ENCODE measurements at regions not wholly inside any gene's neighbourhood (a gene's known extent, or its start where the extent isn't known, plus 50 kb on each side); places are given as distances from the start of the nearest gene placed in this dataset.
"Not testable (repeated sequence)": the region's sequence is repeated elsewhere in the genome, so short reads cannot be mapped to it uniquely, and the experiment has no call there.

DNA sequence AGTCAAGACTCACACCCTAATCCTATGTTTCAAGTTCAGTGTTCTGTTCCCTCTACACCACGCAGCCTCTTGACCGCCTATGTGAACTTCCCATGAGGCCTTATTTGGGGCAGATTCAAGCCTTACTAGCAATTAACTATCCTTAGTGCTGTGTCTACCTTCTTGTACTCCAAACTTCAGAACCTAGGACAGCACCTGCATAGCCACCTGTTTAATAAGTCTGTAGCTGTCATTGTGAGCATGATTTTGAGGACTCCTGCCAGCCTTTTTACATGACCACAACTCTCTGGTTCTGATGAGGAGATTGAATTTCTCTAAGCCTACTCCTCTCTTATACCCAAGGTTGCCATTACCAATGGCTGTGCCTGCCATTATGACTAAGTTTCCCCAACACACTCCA, 50.8 kb upstream of the PCSK1 start:
- no peak for DNase-seq

DNA sequence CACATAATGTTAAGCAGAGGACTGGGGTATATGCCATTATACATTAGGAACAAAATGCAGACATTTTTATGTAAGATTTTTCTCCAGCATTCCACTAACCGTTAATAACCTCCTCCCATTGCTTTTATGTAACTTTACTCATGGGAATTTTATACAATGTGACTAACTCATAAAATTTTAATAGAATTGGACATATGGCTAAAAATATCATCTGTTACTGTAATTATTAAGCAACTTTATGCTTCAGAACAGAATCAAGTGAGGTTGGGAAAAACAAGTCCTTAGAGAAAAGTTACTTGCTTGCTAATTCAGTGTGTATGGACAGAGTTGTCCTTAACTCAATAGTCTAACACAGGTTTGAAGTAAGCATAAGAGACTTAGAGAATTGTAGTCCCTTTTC, 54.8 kb upstream of the PCSK1 start:
- no peak for DNase-seq

DNA sequence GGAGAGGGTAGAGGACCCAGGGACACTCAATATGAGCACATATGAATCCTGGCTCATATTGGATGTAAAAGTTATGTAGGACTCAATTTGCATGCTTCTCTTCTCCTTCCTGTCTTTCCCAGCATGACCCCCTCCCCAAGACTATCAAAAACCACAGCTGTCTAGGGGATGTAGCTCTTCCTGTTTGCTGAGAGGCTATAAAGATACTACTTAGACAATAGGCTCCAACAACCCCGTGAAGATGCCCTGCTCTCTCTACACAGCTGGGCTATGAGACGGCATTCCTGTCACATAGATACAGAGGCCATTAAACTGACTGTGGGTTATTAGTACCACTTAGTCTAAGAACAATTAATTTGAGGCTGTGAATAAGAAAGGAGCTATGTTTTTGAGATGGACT, 56.5 kb upstream of the PCSK1 start:
- DNase-seq, result no peak

DNA sequence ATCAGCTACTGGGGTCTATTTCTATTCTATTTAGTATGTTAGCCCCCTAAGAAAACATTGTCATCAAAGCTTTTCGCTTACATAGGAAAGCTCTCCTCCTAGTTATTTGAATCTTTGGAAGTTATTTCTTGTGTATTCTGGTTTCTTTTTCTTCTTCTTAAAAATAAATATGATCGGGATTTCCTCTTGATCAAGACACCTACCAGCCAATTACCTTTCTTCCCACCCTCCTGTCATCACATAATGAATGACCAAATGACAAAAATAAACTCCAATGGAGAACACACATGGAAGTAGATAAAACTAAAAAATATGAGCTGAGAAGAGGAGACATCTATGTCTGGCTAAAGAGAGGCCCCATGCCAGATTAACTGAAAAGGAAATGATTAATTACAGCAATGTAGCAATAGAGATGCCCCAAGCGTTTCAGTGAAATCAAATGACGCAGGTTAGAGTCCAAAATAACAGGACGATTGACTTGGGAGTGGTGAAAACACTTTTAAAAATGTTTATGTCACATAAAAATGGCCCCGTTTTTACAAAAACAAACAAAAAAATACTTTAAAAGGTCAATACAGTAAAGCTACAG, 59.5 kb upstream of the PCSK1 start:
- no peak for DNase-seq

DNA sequence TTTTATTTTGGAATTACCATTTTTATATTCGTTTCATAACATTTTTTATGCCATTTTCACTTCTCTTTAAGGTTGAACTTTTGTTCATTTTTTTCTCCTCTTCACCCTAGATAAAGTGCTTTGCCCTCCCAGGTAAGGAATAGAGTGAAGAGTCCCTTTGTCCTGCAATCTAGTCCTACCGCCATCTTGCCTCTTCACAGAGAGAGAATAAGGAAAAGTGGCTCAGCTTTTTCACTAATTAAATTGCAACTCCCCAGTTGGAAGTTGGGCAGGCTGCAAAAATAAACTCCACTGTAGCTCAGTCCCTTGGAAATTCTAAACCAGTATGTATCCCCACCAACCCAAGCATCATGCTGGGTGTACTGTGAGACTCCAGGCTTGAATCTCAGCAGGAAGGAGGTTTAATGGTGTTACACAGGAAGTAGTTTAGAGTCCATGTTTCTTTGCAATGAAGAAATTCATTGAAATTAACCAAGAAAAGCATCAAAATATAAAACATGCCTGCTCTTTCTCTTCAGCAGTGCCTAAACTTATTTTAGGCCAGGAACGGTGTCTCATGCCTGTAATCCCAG, 60.3 kb upstream of the PCSK1 start:
- DNase-seq, result no peak

DNA sequence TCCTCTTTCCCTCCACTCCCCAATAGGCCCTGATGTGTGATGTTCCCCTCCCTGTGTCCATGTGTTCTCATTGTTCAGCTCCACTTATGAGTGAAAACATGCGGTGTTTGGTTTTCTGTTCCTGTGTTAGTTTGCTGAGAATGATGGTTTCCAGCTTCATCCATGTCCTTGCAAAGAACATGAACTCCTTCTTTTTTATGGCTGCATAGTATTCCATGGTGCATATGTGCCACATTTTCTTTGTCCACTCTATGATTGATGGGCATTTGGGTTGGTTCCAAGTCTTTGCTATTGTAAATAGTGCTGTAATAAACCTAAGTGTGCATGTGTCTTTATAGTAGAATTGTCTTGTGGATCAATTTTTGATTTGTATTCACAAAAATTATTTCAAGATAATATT, 62.4 kb upstream of the PCSK1 start:
- not testable (repeated sequence) for DNase-seq

DNA sequence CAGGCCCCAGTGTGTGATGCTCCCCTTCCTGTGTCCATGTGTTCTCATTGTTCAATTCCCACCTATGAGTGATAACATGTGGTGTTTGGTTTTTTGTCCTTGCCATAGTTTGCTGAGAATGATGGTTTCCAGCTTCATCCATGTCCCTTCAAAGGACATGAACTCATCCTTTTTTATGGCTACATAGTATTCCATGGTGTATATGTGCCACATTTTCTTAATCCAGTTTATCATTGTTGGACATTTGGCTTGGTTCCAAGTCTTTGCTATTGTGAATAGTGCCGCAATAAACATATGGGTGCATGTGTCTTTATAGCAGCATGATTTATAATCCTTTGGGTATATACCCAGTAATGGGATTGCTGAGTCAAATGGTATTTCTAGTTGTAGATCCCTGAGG, 64.0 kb upstream of the PCSK1 start:
- not testable (repeated sequence) for DNase-seq

DNA sequence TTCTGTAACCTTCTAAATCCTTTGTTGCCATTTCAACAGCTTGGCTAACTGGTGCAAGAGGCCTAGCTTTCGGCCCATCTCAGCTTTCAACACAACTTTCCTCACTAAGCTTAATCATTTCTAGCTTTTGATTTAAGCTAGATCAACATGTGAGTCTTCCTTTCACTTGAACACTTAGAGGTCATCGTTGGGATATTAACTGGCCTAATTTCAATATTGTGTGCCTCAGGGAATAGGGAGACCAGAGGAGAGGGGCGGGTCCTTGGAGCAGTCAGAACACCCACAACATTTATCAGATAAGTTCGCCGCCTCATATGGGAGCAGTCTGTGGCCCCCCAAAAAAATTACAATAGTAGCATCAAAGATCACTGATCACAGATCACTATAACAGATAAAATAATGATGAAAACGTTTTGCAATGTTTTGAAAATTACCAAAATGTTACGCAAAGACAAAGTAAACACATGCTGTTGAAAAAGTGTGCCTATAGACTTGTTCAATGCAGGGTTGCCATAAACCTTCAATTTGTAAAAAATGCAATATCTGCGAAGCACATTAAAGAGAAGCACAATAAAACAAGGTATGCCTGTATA, 66.8 kb upstream of the PCSK1 start:
- no peak for DNase-seq

DNA sequence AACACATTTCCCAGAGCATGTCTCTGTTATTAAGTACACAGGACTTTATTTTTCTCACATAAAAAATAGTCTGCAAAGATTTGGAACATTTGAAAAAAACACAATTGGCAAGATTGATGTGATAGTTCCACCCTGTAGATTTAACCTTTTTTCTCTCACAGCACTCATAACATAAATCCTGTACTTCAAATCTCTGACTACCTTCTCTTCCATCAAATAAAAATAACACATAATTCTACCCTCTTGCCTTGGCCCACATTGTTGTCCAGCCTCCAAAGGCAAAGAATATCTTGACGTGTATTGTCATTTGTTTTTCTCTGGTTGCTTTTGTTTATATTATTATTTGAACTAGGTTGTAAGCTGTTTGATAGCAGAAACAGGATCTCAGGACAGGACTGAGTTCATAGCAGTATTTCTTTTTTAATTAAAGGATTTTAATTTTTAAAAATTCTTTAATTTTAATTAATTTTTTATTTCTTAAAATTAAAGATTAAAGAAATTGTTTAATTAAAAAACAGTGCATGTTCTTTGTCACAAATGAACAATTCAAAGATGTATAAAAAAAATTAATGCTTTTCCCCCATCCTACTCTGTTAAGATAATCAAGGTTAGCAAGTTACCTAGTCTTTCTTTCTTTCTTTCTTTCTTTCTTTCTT, 69.1 kb upstream of the PCSK1 start:
- no peak for DNase-seq

DNA sequence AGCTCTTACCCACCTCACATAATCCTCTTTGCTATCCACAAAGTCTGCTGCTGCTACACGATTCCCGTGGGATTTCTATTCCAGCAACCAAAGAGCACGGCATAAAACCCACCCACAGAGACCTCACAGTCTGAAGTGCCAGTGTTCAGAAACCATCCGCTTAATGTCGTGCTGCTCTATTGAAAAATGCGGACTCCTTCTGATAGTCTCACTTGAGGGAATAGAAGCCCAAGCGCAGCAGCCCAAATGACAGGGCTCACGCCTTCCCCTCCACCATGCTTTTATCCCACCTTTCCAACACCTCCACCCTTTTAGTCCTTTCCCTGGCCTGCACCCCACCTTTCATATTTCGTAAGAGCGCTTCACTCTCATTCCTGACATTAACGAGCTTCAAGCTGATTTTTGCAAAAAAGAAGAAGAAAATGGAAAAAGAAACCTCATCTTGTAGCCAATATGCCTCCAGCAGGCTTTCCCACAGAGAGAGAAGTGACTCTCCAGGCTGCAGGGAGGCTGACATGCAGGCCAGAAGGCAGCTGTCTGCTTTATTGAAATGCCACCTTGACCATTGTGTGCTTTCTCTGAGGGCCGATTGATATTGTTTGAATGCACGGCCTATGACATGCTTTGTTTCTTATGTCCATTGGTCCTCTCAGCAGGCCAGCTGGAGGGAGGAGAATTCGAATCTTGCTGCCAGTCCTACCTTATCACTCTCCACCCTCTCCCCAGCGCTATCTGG, 70.6 kb upstream of the PCSK1 start:
- DNase-seq, result no peak

DNA sequence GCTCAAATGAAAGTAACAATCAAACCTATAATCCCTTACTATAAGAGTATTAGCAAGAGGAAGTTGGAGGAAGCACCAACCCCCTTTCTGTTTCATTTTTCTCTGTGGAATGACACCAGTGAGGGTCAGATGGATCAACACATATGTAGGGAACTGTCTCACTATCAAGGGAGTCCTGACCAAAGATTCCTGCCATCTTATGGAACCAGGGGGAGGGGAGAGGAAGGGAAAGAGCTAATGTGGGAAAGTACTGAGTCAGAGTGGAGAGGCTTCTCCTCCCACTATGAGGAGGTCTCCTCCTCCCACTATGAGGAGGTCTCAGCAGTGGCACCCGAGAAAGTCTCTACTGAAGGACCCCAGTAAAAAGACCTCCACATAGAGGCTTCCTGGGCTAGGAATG, 73.3 kb upstream of the PCSK1 start:
- DNase-seq, result no peak

DNA sequence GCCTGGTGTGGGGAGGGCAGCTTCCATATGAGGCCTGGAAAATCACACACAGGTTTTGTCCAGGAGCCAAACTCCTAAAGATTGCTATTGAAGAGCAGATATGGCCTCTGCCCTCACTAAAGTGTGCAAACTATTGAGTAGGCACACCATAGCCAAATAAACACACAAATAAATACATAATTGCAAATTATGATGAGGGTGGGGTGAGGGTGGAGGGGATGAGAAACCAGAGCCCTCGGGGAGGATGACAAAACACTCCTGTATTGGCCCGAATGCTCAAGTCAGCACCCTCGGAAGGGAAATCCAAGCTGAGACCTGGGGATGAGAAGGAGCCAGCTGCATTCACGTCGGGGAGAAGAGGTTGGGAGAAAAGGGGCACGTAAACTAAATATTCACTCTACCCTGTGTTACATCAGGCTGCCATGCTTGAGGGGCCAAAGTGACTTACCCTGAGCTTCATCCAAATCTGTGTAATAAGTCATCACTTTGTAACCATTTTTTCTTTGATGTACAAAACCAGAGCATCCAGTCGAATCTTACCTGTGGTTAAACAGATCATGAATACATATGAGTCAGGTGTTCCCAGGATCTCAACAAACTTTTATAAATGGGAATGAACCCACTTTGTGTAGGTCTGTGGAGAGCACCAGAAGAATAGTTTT, 73.9 kb upstream of the PCSK1 start:
- DNase-seq, result no peak

DNA sequence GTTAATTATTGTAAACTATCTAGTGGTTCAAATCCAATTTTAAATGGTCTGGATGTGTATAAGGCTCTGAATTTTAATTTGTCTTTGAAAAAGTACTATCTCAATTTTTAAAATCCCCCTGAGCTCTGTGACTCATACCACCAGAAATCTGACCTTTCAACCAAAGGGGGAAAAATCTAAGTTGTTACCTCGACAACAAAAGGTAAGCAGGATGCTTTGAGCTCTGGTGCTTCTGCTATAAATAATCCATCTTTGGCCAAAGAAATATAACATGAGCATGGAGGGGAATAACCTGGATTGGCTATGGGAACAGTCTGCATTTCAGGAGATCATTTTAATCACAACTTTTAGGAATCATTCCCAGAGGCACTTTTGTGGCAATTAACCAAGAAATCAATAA, 76.3 kb upstream of the PCSK1 start:
- DNase-seq, result no peak

DNA sequence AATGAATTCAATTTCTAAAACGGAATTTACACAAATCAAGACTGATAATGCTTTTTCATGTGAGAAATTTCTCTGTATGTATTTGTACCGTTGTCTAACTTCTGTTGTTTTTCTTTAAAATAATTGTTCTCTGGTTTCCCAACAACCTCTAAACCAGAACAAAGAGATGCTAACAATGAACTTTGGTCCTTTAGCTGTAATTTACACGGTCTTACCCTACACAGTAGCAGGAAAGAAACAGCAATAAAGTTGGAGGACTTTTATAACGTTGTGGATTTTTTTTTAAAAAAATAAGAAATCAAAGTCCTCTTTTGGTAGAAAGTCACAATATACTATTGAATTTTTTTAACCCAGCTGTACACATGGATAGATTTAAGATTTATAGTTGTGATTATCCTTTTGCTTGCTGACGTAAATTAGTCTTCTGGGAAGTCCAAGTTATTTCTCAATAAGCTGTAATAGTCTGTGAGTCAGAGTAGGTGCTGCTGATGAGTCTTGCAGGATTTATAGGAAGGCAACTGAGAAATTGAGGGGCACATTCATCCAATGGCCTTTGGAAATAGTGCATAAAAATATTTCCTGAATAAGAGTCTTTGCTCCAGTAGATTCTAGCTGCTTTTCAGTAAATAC, 76.8 kb upstream of the PCSK1 start:
- no peak for DNase-seq

DNA sequence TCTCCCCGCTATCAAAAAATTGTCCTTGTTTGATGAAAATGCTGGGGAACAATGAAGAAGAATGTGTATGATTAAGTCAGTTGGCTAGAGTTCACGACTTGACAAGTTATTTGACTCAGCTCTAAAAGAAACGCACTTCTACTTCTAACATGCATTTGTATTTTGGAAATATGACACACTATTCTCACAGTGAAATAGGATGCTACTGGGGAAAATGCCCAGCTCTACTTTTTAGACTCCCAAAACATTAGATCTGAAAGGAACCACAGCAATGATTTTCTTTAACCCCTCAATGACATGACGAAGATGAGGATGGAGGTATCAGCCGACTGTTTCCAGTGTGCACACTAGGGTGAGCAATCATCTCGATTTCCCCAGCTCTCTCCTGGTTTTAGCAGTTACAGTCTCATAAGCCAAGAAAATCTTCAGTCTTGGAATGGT, 83.6 kb upstream of the PCSK1 start:
- DNase-seq, result no peak

DNA sequence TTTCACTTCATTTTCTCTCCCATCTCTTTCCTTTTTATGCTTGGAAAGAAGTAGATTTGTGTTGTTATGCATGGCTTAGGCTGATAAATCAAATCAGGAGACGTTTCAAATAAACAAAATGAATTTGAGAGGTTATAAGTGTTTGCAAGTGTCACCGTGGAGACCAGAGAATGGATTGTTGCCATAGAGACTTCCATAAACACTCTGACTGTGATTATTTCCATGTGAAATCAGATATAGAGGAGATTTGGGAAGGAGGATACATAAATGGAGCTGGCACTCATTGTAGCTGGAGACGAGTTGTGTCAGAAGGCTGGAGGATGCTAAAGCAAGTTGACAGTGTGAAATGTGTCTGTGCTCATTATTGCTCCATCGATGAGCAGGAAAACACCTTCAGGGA, 84.2 kb upstream of the PCSK1 start:
- DNase-seq, result no peak

DNA sequence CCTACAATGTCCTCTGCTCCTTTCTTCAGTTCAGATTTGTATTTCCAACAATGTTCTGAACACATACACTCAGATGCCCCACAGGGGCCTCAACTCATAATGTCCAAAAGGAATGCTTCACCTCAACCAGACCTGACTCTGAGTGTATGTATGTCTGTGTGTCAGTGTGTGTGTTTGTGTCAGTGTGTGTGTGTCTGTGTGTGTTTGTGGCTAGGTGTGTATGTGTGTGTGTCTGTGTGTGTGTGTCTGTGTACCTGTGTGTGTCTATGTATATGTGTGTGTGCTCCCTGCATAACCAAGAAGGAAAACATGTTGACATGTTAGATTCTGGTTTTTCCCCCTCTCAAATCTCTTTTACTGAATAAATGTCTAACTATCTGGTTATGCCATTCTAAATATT, 87.3 kb upstream of the PCSK1 start:
- no peak for DNase-seq

DNA sequence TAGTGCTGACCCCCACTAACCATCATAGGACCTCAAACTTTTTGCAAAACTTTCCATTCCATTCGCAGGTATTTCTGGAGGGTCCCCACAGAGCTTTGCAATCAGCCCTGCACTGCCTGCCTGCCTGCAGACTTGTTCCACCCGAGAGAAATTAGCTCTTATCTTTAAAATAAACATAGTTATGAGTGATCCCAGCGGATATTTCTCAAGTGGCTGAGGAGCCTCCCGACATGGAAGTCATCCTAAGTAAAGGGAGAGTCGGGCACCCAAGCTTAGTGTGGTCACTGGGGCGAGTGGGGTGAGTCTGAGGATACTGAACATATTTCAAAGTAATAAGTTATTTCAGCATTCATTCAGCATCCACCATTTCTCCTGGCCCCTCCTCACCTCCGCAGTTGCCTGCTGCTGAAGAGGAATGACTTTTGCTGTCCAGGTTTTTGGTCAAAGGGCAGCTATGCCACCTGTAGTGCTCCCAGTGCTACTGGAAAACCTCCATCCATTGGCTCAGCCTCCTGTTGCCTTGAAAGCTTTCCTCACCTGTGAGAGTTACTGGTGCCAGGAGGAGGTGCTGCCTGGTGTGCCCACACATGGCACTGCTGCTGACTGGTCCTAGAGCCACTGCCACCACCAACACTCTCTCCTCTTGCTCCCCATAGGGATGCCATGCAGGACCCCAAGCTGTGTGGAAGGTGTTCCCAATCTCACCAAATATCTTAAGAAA, 89.7 kb upstream of the PCSK1 start:
- no peak for DNase-seq

DNA sequence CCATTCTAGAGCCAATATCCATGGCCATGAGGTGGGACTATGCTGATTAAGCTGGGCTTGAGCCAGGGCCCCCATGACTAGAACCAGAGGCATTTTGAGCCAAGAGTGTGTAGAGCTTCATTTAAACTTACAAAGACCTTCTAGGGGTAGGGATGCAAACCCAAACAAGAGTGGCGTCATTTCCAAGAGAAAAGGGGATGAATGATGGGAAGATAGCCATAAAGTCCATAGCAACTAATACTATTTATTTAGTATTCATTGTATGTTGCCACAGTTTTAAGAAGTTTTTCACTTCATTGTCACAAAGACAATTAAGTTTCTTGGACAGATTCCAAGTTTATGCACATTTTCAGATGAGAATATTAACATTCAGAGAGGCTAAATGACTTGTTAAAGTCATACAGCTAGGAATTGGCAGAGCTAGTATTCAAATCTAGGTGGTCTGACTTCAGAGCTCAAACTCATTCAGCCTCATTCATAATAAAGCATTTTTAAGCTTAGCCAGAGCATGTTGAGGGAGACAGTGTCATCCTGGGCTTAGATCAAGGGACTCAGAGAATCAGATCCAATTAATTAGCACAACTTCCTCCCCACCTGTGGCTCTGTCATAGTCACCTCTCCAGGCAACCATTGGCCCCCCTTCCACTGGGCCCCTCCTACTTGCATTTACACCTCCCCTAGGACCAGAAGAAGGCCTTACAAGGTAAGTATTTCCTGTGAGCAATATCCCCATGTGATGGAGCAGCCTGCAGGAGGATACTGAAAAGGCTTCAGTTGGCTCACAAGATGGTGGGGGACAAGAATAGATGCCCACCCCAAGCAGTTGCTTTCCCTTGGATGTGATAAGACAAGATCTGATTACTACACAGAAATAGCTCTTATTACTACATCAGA, 95.0 kb upstream of the PCSK1 start:
- no peak for DNase-seq

DNA sequence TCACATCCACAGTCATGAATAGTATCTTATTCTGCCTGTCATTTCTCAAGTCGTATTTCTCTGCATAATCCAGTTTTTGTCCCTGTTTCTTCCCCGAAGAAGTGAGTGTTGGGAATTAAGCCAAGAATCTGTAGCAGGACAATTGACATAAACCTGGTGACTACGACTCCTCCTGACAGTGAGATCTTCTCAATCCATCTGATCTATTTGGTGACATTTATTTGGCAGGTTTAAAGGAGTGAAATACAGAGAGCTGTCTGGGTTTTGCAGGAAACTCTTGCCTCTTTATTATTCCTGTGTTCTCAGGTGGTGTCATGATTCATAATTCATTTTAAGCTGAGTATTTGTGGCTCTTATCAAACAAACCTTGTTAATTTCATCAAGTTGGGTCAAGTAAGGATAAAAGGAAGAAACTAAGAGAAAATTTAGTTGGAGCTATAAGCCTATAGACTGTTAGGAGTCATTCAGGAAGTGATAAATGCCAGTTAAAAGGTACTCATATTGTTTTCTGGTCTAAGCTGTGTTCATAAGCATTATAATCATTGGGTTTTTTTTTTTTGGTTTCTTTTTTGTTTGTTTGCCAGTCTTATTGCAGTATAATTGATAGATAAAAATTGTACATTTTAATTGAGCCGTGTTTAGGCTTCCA, 95.9 kb upstream of the PCSK1 start:
- no peak for DNase-seq

Data from stimulated activated CD4-positive, alpha-beta T cell treated with anti-CD3 and anti-CD28 coated beads, Interleukin-12 subunit alpha, Interleukin-12 subunit beta, amount 100 ng/mL, for 4 hours (primary cell).